AG04450 (cell line): ENCODE measurements at regions not wholly inside any gene's neighbourhood (a gene's known extent, or its start where the extent isn't known, plus 50 kb on each side); places are given as distances from the start of the nearest gene placed in this dataset.

ENCODE experiments used
- CTCF ChIA-PET: fragments of 300-600, 350-600 bp; formaldehyde crosslinking; extraction: SDS; loops from one replicate; lab custom pipeline; 2022; ENCODE audit warnings: antibody characterized with exemption, inconsistent platforms; lab: Charles Lee
- POLR2A ChIA-PET: fragments of 350-600 bp; formaldehyde crosslinking; extraction: SDS; loops from one replicate; lab custom pipeline; 2021; ENCODE audit warnings: antibody characterized with exemption, inconsistent platforms; lab: Yijun Ruan, JAX
- DNase-seq: peaks from one replicate; pipeline ENCODE4 v3.0.0-alpha.2; 2011; ENCODE audit warnings: low read depth, low spot score
- H3K27ac ChIP-seq: one replicate; pipeline ENCODE4 v1.5.1; 2012; ENCODE audit warnings: low read depth, low read length, control low read depth
- H3K27me3 ChIP-seq: one replicate; pipeline ENCODE4 v1.6.0; 2012; ENCODE audit warnings: low read length; ENCODE audit not compliant: control insufficient read depth, insufficient read depth
- H3K4me3 ChIP-seq: 2 replicates; pipeline ENCODE4 v1.5.1; 2011; ENCODE audit warnings: mild to moderate bottlenecking, low read depth, low read length, control low read depth
- H3K9me3 ChIP-seq: 2 replicates; pipeline ENCODE4 v1.5.1; 2012; ENCODE audit warnings: low read length; ENCODE audit not compliant: control insufficient read depth, insufficient read depth
- CTCF ChIP-seq: IDR thresholded peaks from 2 replicates; pipeline ENCODE4 v1.5.1; 2011; ENCODE audit warnings: low read depth, low read length, control low read depth, inconsistent platforms

GRCh38 chr7:52794621-52795020 is 240.8 kb upstream of the POM121L12 start:
- no peak overlapping the region for H3K4me3 ChIP-seq
- ChIA-PET POLR2A (no interaction called here), CTCF (no interaction called here)
- H3K27ac ChIP-seq, result no peak overlapping the region
- peaks cover 12% of the 10 kb centered on the region for H3K9me3 ChIP-seq
- DNase-seq, result no peak
- TF ChIP-seq CTCF, result no peak
- no peaks in the 10 kb centered on the region for H3K27me3 ChIP-seq

- Histone ChIP-seq H3K27me3 (no peaks in the 10 kb centered on the region), H3K4me3 (no peak overlapping the region), H3K27ac (no peak overlapping the region), H3K9me3 (peaks cover 7% of the 10 kb centered on the region)
- DNase-seq, result no peak
- no peak for TF ChIP-seq CTCF
- CTCF ChIA-PET, result no interaction called here
- POLR2A ChIA-PET, result no interaction called here
These were observed 244.2 kb upstream of the POM121L12 start for GRCh38 chr7:52791176-52791700.

GRCh38 chr7:52786174-52786573 is 249.3 kb upstream of the POM121L12 start:
- DNase-seq, result no peak
- POLR2A ChIA-PET, result no interaction called here
- Histone ChIP-seq H3K4me3 (no peak overlapping the region), H3K27me3 (no peaks in the 10 kb centered on the region), H3K27ac (no peak overlapping the region), H3K9me3 (peaks cover 5% of the 10 kb centered on the region; the same call in 1 of the 2 replicates)
- TF ChIP-seq CTCF, result no peak
- CTCF ChIA-PET, result no interaction called here

GRCh38 chr7:52782348-52782747 is 253.1 kb upstream of the POM121L12 start:
- H3K27ac ChIP-seq, result no peak overlapping the region
- ChIA-PET CTCF (no interaction called here), POLR2A (no interaction called here)
- no peak for DNase-seq
- no peaks in the 10 kb centered on the region for H3K27me3 ChIP-seq
- TF ChIP-seq CTCF, result no peak
- H3K9me3 ChIP-seq, result peaks cover 9% of the 10 kb centered on the region
- no peak overlapping the region for H3K4me3 ChIP-seq

- peaks cover 13% of the 10 kb centered on the region for H3K9me3 ChIP-seq
- CTCF ChIA-PET, result no interaction called here
- H3K4me3 ChIP-seq, result no peak overlapping the region
- POLR2A ChIA-PET, result no interaction called here
- TF ChIP-seq CTCF, result no peak
- H3K27me3 ChIP-seq, result no peaks in the 10 kb centered on the region
- no peak for DNase-seq
- H3K27ac ChIP-seq, result no peak overlapping the region
These were observed 254.2 kb upstream of the POM121L12 start for GRCh38 chr7:52781250-52781649.
